HG03139 (cell line): ENCODE measurements at regions not wholly inside any gene's neighbourhood (a gene's known extent, or its start where the extent isn't known, plus 50 kb on each side); places are given as distances from the start of the nearest gene placed in this dataset.
"Not testable (repeated sequence)": the region's sequence is repeated elsewhere in the genome, so short reads cannot be mapped to it uniquely, and the experiment has no call there.

ENCODE experiments used
- ATAC-seq: cut with Tn5 transposase; IDR thresholded peaks from one replicate; pipeline ENCODE4 v1.9.1; 2021; ENCODE audit not compliant: unreplicated experiment

DNA sequence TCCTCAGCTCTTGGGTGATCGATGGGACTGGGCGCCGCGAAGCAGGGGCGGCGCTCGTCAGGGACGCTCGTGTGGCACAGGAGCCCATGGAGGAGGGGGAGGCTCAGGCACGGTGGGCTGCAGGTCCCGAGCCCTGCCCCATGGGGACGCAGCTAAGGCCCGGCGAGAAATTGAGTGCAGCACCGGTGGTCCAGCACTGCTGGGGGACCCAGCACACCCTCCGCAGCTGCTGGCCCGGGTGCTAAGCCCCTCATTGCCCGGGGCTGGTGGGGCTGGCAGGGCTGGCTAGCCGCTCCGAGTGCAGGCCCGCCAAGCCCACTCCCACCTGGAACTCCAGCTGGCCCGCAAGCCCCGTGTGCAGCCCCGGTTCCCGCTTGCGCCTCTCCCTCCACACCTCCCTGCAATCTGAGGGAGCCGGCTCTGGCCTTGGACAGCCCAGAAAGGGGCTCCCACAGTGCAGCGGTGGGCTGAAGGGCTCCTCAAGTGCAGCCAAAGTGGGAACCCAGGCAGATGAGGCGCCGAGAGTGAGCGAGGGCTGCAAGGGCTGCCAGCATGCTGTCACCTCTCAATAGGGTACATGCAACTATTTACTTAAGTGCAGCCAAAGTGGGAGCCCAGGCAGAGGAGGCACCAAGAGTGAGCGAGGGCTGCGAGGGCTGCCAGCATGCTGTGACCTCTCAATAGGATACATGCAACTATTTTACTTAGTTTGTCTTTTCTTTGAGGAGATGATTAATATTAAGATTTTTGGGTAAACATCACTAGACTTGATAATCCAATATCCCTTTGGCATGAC lies 619.8 kb upstream of the IGFBP7 start:
- ATAC-seq, result not testable (repeated sequence)

DNA sequence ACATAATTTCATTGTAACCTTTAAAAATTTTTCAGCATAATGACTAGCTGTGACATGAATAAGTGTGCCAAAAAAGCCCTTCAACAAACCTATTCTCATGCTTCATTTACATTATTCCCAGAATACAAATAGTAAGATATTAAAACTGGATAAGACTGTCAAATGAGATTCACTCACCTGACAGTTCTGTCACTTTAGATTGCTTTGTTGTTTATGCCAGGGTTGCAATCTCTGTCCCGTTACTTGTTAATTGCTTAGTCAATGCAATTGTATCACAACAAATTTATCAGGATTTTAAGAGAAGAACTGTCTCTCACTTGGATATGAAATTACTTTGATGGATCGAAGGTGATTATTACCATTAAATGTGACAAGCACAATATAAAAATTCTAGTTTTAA lies 616.0 kb upstream of the IGFBP7 start:
- ATAC-seq, result no peak

DNA sequence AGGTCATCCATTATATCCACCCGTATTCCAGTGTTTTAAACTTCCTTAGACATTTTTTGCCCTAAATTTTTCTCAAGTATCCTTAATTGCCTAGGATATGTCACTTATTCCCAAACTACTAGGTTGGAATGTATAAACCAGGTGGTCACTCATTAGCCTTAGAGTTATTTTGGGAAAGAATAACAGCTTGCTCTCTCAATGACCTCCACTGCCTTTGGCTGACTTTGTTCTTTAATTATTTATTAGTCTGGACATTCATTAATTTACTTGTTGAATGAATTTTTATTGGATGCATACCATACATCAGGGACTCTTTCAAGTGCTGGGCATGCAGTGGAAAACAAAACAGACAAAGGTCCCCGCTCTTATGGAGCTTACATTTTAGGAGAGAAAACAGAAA lies 609.3 kb upstream of the IGFBP7 start:
- no peak for ATAC-seq

DNA sequence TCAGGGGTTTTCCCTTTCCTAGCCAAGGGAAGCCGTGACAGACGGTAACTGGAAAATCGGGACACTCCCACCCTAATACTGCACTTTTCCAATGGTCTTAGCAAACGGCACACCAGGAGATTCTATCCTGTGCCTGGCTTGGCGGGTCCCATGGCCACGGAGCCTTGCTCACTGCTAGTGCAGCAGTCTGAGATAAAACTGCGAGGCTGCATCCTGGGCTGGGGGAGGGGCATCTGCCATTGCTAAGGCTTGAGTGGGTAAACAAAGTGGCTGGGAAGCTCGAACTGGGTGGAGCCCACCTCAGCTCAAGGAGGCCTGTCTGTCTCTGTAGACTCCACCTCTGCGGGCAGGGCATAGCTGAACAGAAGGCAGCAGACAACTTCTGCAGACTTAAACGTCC lies 604.1 kb upstream of the IGFBP7 start:
- not testable (repeated sequence) for ATAC-seq

DNA sequence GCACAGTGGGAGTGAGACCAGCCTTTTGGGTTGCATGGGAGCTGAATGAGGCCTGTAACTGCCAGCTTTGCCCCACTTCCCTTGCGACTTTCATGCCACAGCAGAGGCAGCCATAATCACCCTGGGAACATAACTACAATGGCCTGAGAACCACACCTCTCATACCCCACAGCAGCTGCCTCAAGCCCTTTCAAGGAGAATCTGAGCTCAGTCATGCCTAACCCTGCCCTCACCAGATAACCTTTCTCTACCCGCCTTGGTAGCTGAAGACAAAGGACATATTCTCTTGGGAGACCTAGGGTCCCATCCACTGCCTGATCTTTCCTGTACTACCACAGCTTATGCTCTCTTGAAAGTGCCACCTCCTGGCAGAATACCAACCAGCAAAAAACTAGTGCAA lies 599.9 kb upstream of the IGFBP7 start:
- no peak for ATAC-seq

DNA sequence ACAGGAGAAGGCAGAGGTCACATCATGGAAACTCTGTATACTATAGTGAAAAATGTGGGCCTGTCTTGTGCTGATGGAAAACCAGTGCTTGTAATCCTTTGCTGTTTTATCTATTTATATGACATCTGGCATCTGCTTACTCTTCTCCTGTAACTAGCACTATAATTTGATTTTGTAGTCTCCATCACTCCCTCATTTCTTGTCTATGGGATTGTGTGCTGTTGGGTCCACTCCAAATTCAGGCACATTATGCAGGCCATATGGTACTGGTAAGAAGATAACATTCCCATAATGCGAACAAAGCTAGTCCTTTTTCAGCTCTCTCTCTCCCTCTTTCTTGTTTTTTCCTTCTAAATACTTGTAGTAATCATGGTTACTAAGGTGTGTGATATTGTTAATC lies 581.2 kb upstream of the IGFBP7 start:
- ATAC-seq, result no peak

DNA sequence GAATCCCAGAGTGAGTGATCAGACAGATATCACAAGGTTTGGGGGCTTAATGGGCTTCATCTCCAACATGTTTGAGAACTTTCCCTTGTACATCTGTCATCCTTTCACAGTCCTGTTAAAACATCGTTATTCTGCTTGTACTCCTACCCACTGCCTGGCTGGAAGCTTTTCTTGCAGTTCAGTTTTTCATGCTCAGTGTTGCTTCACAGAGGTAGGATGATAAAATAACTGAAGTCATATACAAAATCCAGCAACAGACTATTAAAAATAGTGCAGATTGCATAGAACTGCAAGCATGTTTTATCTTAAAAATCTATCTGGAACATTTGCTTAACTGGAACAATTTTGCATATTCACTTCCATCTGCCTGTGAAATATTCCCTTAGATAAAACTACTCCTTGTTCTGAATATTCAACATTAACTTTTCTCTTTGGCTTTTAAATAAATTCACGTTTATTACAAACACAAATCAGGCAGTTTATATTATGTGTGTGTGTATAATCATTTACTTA lies 579.6 kb upstream of the IGFBP7 start:
- no peak for ATAC-seq

DNA sequence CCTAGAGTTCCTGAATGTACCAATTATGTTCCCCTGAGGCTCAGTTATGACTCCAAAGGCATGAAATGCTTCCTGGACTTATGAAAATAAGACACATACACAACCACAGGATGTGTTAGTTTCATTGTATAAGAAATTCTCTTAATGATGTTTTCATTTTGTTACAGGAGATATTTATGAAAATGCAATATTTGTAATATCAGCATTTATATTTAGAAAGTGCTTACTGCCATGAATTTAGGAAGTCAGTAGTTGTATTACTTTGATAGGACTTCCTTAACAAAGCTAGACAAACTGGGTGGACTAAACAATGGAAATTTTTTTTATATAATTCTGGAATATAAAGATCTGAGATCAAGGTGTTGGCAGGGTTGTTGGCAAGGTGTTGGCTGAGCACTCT lies 572.1 kb upstream of the IGFBP7 start:
- ATAC-seq, result no peak

DNA sequence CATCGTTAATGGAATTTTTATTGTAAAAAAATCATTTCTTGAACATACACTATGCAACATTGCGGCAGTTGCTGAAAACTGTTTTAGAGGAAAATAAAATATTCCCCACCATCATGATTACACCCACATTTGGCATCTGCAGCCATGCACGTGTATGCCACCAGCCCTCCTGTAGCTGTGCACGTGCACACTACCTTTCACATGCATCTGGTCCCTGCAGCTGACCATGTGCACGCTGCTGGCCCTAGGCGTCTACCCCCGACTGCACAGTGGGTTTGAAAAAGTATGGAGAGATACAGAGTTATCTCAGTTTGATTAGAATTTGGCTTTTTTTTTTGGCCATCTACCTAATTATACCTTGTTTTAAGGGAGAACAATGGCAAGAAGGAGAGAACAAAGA lies 569.8 kb upstream of the IGFBP7 start:
- ATAC-seq, result no peak

DNA sequence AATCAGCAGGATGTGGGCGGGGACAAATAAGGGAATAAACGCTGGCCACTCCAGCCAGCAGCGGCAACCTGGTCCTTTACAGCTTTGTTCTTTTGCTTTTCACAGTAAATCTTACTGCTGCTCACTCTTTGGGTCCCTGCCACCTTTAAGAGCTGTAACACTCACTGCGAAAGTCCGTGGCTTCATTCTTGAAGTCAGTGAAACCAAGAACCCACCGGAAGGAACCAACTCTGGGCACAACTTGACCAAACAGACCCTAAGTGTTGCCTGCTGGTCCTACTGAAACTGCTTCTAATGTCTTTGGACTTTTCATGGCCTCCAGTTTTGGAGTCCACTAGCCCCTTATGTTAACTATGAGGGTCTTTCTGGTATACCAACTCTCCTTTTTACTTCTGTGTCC lies 566.2 kb upstream of the IGFBP7 start:
- ATAC-seq, result no peak

DNA sequence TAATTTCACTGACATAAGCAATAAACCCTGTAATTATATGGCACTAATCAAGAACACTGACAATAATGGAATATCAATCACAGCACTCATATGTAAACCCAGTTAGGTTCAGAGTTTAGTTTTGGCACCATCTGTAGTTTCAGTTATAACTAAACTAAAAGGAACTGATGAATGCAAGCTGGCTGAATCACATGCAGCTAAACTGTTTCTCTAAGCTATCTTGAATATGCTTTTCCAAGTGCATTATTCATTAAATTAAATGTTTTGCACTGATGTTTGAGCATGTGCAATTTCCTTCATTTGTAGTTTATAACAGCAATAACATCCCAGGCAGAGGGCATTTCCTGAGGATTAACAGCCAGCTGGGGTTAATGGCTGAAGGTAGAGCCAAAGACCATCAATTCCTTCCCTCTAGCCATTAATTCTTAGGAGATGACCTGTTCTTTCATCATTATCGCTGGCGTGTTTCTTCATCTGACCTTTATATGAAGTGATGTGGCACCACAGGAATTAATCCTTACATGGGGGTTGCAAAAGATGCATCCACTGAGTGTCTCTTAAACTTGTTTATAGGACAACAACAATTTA lies 562.8 kb upstream of the IGFBP7 start:
- ATAC-seq, result no peak

DNA sequence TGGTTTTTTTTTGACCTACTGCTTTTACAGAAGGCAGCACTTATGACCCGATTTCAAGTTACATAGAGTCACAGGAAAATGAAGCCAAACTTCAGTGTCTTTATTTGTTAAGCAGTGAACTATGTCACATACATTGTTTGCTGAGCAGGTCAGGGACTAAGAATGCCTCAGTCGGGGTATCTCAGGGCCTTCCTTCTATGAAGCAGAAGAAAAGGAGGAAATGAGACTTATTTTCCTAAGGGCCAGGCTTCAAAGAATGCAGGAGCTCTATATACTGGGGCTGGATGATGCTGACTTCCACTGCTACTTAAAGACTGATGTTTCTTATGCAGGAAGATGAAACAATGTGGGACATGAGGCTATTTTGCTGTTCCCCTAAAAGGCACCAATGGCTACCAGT lies 558.4 kb upstream of the IGFBP7 start:
- ATAC-seq, result no peak

DNA sequence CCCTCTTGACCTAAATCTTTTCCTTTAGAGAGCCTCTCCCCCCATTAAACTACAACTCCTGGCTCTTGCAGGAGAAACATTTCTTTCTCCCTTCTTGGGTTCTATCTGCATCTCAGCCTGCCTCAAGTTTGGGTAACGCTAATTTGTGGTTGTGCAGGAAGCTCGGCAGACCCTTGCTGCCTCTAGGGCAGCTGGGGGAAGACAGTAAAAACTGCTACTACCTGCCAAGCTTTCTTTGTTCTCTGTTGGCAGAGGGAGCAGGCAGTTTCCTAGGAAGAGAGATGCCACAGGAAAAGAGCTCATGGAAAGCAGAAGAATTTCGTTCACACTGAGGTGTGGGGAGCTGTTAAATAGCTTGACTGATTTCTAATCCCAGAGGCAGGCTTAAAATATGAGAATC lies 555.6 kb upstream of the IGFBP7 start:
- no peak for ATAC-seq

DNA sequence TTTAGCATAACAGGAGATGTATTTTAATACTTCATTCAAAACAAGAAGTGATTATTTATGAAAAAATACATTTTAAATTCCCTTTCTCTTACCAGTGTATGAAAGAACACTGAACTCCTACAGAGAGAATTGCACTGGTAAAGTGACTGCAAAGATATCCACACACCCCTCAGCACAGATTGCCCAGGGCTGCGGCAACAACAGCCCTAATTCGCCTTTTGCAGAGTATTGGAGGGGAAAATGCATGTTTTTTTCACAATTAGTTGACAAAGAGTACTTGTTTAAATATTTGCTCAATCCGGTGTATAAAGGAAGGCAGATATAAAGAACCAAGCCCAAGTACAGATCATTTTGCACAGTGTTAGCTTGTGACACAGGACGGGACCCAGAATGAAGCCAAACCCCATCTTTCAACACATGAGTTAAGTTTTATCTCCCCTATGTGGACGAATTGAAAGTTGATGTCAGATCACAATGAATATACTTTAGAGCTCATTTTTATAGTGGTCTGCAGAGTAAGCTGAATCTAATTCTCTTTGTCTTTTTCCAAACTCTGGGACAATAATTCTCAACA lies 551.4 kb upstream of the IGFBP7 start:
- ATAC-seq, result no peak

DNA sequence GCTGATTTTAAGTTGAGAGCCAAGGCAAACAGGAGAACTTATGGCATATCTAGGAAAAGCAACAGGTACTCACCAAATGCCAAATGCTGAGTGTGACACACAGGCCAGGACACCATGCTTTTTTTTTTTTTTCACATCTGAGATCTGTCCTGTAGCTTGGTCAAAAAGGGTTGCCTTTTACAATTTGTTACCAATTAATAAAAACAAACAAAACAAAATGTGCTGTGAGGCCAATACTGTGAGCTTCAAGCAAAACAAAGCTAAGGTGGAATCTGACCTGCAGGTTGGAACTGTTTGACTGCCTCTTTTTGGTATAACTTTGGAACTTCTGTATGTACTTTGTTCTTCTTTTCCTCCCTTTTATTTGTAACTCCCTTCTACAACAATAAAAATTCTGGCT lies 548.5 kb upstream of the IGFBP7 start:
- ATAC-seq, result no peak

DNA sequence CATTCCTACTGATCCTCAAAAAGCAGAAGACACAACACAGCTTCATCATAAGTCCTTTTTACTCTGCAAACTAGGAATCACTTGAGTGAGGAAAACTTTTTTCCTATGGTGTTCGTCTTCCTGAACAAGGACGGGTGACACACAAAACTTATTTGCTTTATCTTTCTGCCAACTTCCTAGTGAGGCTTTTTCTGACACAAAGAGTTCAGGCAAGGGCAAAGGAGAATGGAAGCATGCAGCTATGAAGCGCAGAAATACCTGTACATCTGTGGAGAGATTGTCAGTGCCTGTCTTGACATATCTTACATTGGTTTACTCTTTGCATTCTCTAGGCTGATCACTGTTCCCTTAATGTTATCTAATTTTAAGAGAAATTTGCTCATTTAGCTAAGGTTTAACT lies 548.0 kb upstream of the IGFBP7 start:
- ATAC-seq, result no peak

DNA sequence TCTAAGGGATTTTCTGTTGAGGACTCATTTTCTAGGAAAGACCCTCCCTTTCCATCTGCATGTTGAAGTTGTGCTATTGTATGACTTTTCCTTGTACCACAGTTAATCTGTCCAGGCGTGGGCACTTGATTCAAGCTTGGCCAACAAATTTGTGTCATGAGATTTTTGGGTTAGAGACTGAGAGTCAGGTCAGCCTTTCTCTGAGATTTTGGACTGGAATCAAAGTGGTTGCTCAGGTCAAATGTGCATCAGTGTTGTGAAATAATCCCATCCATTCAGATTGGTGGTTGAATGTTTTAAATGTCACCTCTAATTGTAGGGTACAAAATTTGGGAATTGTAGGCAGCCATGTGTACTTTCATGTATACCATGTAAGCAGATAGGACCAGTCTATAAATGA lies 545.2 kb upstream of the IGFBP7 start:
- no peak for ATAC-seq

DNA sequence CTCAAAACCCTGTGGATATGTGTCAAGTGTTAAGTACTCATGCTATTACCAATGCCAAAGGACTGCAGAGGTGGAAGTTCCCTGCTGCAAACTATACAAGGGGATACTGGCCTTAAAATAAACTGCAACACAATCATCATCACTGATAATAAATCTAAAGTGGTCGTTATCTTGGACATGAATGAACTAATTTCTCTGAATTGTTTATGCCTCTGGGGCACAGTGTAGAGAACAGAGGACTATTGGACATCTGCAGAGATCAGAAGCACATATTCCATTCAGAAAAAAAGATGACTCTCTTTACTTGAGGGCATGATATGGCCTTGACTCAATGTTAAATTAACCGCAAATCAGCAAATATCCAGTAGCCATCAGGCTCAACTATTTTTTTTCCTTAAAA lies 542.6 kb upstream of the IGFBP7 start:
- no peak for ATAC-seq

DNA sequence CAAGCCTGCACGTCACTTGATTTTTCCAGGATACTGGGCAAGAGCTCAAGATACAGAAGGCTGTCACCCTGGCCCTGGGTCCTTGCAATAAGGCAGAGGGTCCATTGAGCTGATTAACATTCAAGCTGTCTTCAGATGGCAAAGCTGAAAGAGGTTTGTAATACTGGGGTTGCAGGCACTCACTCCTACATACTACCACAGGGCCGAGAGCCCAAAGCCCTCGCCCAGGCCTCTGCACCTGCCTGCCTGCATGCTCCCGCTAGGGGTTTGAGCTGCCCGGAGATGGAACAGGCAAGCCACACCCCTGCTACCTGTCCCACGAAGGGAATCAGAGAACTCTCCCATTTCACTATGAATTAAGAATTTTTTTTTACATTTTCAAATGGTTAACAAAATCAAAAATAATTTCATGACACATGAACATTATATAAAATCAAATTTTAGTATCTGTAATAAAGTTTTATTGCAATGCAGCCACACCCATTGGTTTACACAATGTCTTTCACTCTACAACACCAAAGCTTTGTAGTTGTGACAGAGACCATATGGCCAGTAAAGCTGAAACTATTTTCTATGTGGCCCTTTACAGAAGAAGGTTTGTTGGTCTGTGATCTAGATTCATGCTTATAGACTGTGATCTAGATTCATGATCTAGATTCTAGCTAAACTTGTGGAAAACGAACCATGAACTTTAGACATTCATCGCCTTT lies 530.4 kb upstream of the IGFBP7 start:
- no peak for ATAC-seq

DNA sequence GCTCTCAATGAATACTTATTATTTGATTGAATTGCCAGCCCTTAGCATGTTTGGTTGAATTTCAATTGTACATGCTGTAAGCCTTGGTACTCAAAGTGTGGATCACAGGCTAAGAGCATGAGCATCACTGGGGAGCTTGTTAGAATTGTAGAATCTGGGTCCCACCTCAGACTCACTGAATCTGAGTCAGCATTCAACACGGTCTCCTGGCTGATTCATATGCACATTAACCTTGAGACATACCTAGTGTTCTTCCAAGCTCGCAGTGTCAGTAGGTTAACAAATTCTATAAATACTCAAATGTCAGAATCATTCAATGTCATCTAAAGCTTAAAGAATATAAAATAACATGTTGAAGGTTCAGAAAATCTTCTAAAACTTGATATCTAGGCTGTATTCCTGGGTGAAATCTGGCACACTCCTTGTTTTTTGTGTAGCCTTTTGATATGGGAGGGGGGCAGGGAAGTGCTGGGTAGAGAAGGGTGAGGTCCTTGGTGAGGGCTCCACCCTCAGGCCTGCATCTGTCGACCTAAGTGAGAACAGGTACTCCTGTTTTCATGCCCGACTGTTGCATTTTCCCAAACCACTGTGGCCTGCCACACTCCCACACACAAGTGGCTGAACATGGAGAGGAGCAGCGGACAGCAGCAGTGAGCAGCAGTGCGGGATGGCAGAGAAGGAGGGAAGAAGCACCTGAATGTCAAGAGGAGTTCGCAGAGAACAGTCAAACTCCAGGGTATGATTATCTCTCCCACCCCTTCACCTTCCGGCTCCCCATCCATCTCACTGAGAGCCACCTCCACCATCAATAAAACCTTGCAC lies 529.6 kb upstream of the IGFBP7 start:
- no peak for ATAC-seq

DNA sequence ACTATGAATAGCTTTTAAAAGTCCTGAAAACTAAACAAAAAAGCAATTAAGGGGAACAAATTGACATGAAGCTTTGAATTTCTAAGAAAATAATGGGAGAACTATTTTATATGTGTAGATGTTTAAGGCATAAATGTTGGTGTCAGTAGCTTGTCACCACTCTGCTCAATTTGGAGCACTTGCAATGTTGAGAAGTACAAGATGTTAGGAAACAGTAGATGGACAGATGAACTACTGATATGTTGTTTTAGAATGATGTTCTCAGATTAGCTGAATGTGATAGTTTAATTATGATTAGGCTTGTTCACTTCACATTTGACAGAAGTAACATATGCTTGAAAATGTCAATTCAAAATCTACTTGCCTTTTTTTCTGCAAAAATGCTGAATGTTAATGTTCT lies 525.7 kb upstream of the IGFBP7 start:
- no peak for ATAC-seq
